HT1080 (cell line): ENCODE measurements at regions not wholly inside any gene's neighbourhood (a gene's known extent, or its start where the extent isn't known, plus 50 kb on each side); places are given as distances from the start of the nearest gene placed in this dataset.
"Not testable (repeated sequence)": the region's sequence is repeated elsewhere in the genome, so short reads cannot be mapped to it uniquely, and the experiment has no call there.

Experiments
- DNase-seq: peaks from one replicate; pipeline ENCODE4 v3.0.0-alpha.2; 2015; ENCODE audit warnings: low read depth

- DNase-seq, result no peak
These were observed 361.0 kb upstream of the EYS start for GRCh38 chr6:66068033-66068432.

- DNase-seq, result no peak
These were observed 358.3 kb upstream of the EYS start for GRCh38 chr6:66065313-66065712.

GRCh38 chr6:66057034-66057433 is 350.0 kb upstream of the EYS start:
- DNase-seq, result no peak

- DNase-seq, result no peak
These were observed 347.9 kb upstream of the EYS start for GRCh38 chr6:66054967-66055366.

GRCh38 chr6:66051812-66052211 is 344.8 kb upstream of the EYS start:
- no peak for DNase-seq

- DNase-seq, result no peak
These were observed 341.9 kb upstream of the EYS start for GRCh38 chr6:66048684-66049474.

- no peak for DNase-seq
These were observed 325.6 kb upstream of the EYS start for GRCh38 chr6:66032626-66033025.

GRCh38 chr6:66029391-66029790 is 322.4 kb upstream of the EYS start:
- no peak for DNase-seq

- no peak for DNase-seq
These were observed 292.3 kb upstream of the EYS start for GRCh38 chr6:65999288-65999791.

- DNase-seq, result no peak
These were observed 291.5 kb upstream of the EYS start for GRCh38 chr6:65998544-65998943.

- DNase-seq, result no peak
These were observed 290.5 kb upstream of the EYS start for GRCh38 chr6:65997539-65997938.

- DNase-seq, result no peak
These were observed 289.1 kb upstream of the EYS start for GRCh38 chr6:65996096-65996495.

- DNase-seq, result no peak
These were observed 282.6 kb upstream of the EYS start for GRCh38 chr6:65989676-65990075.

- no peak for DNase-seq
These were observed 281.0 kb upstream of the EYS start for GRCh38 chr6:65988006-65988405.

- no peak for DNase-seq
These were observed 277.1 kb upstream of the EYS start for GRCh38 chr6:65984089-65984488.

GRCh38 chr6:65979120-65979519 is 272.1 kb upstream of the EYS start:
- peak; percentile 76 for DNase-seq

- not testable (repeated sequence) for DNase-seq
These were observed 264.2 kb upstream of the EYS start for GRCh38 chr6:65971252-65971651.

- DNase-seq, result no peak
These were observed 257.2 kb upstream of the EYS start for GRCh38 chr6:65964261-65964660.

GRCh38 chr6:65955034-65955433 is 248.0 kb upstream of the EYS start:
- no peak for DNase-seq

- DNase-seq, result no peak
These were observed 241.0 kb upstream of the EYS start for GRCh38 chr6:65948062-65948461.

- no peak for DNase-seq
These were observed 236.5 kb upstream of the EYS start for GRCh38 chr6:65943548-65943947.

GRCh38 chr6:65943051-65943450 is 236.0 kb upstream of the EYS start:
- DNase-seq, result no peak

- peak; percentile 70 for DNase-seq
These were observed 231.0 kb upstream of the EYS start for GRCh38 chr6:65938000-65938399.
